PFSK-1 (cell line): ENCODE measurements at regions not wholly inside any gene's neighbourhood (a gene's known extent, or its start where the extent isn't known, plus 50 kb on each side); places are given as distances from the start of the nearest gene placed in this dataset.

Experiments
- FOXP2 ChIP-seq: optimal IDR thresholded peaks from 2 replicates; pipeline ENCODE3; 2011; ENCODE audit warnings: borderline replicate concordance, control low read depth, inconsistent platforms; ENCODE audit not compliant: insufficient read depth; ENCODE audit errors: extremely low read length, extremely low read depth
- POLR2AphosphoS5 ChIP-seq: IDR thresholded peaks from 2 replicates; pipeline ENCODE4 v1.6.1; 2012; ENCODE audit warnings: low read depth, mild to moderate bottlenecking, control low read depth, low read length, moderate library complexity
- REST ChIP-seq, 2 experiments: IDR thresholded peaks; 2 replicates each; pipeline versions ENCODE4 v1.6.1 to v1.8.0; 2011 to 2012; ENCODE audit warnings: low read depth in 2 of 2, low read length in 2 of 2, control low read depth in 1 of 2, inconsistent platforms in 1 of 2, mild to moderate bottlenecking in 1 of 2, moderate library complexity in 1 of 2; ENCODE audit not compliant: insufficient read depth in 1 of 2
- SIN3A ChIP-seq: IDR thresholded peaks from 2 replicates; pipeline ENCODE4 v1.6.1; 2012; ENCODE audit warnings: mild to moderate bottlenecking, low read length, moderate library complexity, borderline replicate concordance; ENCODE audit not compliant: insufficient read depth
- TAF1 ChIP-seq: IDR thresholded peaks from 2 replicates; pipeline ENCODE4 v1.6.1; 2012; ENCODE audit warnings: low read length, control low read depth, borderline replicate concordance; ENCODE audit not compliant: insufficient read depth

DNA sequence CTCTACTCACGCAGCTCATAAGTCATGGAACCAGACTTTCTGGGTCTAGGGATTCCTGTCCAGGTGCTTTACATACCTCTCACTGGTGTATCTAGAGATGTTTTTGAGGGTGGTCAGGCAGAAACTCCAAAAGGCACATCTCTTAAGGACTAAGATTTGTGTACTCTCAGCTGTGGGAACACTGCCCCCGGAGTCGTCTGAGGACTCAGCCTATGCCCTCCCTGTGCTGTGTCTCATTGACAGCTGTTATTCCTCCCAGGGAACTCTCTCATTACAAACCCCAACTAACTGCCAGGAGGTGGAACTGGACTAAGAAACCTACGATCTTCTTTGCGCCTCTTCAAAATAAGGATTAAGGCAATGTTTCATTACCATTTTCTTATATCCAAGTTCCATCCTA is 293.9 kb upstream of the DLGAP1 start:
- no peak for TF ChIP-seq REST (IDR thresholded peaks at IDR 0.05; ENCODE audit: insufficient read depth in 1 of 2, low read depth in 2 of 2, low read length in 2 of 2)
- TF ChIP-seq POLR2AphosphoS5, result no peak
- no peak for TF ChIP-seq TAF1
- TF ChIP-seq SIN3A, result no peak
- no peak for TF ChIP-seq FOXP2
